GM23248 (cell line): ENCODE measurements at regions not wholly inside any gene's neighbourhood (a gene's known extent, or its start where the extent isn't known, plus 50 kb on each side); places are given as distances from the start of the nearest gene placed in this dataset.

Source experiments
- DNase-seq: peaks from one replicate; pipeline ENCODE4 v3.0.0-alpha.2; 2015
- H2AFZ ChIP-seq: fragments of 200-600 bp; sonication (generic); 2 replicates; pipeline ENCODE4 v1.6.1; 2016; ENCODE audit warnings: antibody characterized with exemption
- H3F3A ChIP-seq: fragments of 200-600 bp; sonication (generic); 2 replicates; pipeline ENCODE4 v1.6.1; 2016; ENCODE audit warnings: mild to moderate bottlenecking, antibody characterized with exemption, mixed run types; ENCODE audit not compliant: insufficient read depth
- H3K27ac ChIP-seq: fragments of 200-600 bp; sonication (generic); 2 replicates; pipeline ENCODE4 v1.5.1; 2016; ENCODE audit warnings: mild to moderate bottlenecking
- H3K27me3 ChIP-seq: fragments of 200-600 bp; sonication (generic); replicated peaks from 2 replicates; pipeline ENCODE4 v1.6.1; 2016; ENCODE audit warnings: mild to moderate bottlenecking; ENCODE audit not compliant: insufficient read depth
- H3K36me3 ChIP-seq: fragments of 200-600 bp; sonication (generic); 2 replicates; pipeline ENCODE4 v1.6.1; 2016; ENCODE audit warnings: low read depth, mild to moderate bottlenecking
- H3K4me1 ChIP-seq: fragments of 200-600 bp; sonication (generic); 2 replicates; pipeline ENCODE4 v1.6.1; 2016; ENCODE audit warnings: mild to moderate bottlenecking; ENCODE audit not compliant: insufficient read depth
- H3K4me2 ChIP-seq: fragments of 200-600 bp; sonication (generic); one replicate; pipeline ENCODE4 v1.6.1; 2016; ENCODE audit warnings: mild to moderate bottlenecking; ENCODE audit not compliant: unreplicated experiment
- H3K4me3 ChIP-seq: fragments of 200-600 bp; sonication (generic); 2 replicates; pipeline ENCODE4 v1.5.1; 2016; ENCODE audit warnings: mild to moderate bottlenecking
- H3K79me2 ChIP-seq: fragments of 200-600 bp; sonication (generic); 2 replicates; pipeline ENCODE4 v1.6.1; 2016; ENCODE audit warnings: mild to moderate bottlenecking; ENCODE audit not compliant: insufficient read depth
- H3K9ac ChIP-seq: fragments of 200-600 bp; sonication (generic); 2 replicates; pipeline ENCODE4 v1.6.1; 2016; ENCODE audit warnings: mild to moderate bottlenecking
- H3K9me2 ChIP-seq: fragments of 200-600 bp; sonication (generic); 2 replicates; pipeline ENCODE4 v1.6.1; 2016; ENCODE audit warnings: mixed run types, mild to moderate bottlenecking, moderate library complexity; ENCODE audit not compliant: insufficient read depth
- H3K9me3 ChIP-seq: fragments of 200-600 bp; sonication (generic); one replicate; pipeline ENCODE4 v1.6.1; 2017; ENCODE audit warnings: low read depth
- H4K20me1 ChIP-seq: fragments of 200-600 bp; sonication (generic); 2 replicates; pipeline ENCODE4 v1.6.0; 2016; ENCODE audit not compliant: insufficient read depth
- EZH2 ChIP-seq: fragments of 200-600 bp; sonication (generic); IDR thresholded peaks from 2 replicates; pipeline ENCODE4 v1.6.1; 2018; ENCODE audit warnings: antibody characterized with exemption, mild to moderate bottlenecking; ENCODE audit not compliant: insufficient read depth, poor library complexity, severe bottlenecking
- EZH2phosphoT487 ChIP-seq: fragments of 200-600 bp; sonication (generic); IDR thresholded peaks from 2 replicates; pipeline ENCODE4 v1.6.1; 2018; ENCODE audit warnings: antibody characterized with exemption, moderate library complexity, mild to moderate bottlenecking, low read depth; ENCODE audit not compliant: insufficient read depth
- WGBS, 2 experiments: methylation state at CpG; one replicate each; pipeline ENCODE4 v1.1.6; 2015 to 2017; ENCODE audit warnings: low lambda C conversion rate in 2 of 2, low coverage in 1 of 2; ENCODE audit errors: missing lambda C conversion rate in 2 of 2; 5-methylcytosine and 5-hydroxymethylcytosine counted together
- in situ Hi-C: fragments of 300-500 bp; cut with MboI; formaldehyde crosslinking; loops from 2 replicates; pipeline ENCODE4 v1.15.0; 2020

DNA sequence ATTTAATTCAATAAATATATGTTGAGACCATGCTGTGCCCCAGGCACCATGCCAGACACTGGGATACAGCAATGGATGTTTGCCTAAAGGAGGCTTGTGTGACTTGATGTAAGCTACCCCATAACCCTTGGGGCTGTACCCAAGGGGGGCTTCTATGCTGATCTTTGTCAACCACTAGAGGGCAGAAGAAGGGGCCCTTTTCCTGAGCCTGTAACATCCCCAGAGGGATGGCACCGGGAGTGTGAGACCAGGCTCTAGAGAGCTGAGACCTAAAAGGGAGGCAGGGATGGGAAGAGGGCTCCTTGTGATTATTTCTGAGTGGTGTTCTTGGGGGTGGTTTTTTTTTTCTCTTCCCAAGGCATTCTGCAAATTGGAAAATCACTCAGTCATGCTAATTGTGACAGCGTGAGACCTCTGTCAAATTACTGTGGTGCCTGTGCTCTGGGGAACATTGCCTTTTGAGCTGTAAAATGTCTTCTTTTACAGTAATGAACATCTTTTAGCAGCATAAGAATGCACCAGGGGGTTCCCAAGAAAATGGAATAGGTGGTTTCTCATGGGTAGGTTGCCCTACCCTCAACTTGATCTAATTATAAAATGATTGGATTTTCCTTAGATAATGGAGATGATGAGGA lies 138.7 kb upstream of the SLC24A3 start:
- Histone ChIP-seq H3K27me3 (no peaks in the 10 kb centered on the region), H3K79me2 (no peaks in the 10 kb centered on the region), H3K9me3 (no peaks in the 10 kb centered on the region), H2AFZ (no peak overlapping the region), H3K4me1 (no peaks in the 10 kb centered on the region), H3K36me3 (no peaks in the 10 kb centered on the region), H3K9me2 (no peaks in the 10 kb centered on the region), H4K20me1 (no peaks in the 10 kb centered on the region), H3K4me3 (no peak overlapping the region), H3K4me2 (no peak overlapping the region), H3K27ac (no peak overlapping the region), H3K9ac (no peak overlapping the region), H3F3A (no peaks in the 10 kb centered on the region)
- in situ Hi-C loops: no loop called here
- TF ChIP-seq EZH2 (no peak), EZH2phosphoT487 (no peak)
- WGBS, 2 experiments: 61 to 67% methylated on average over 2 of the region's 2 CpGs
- DNase-seq: no peak

DNA sequence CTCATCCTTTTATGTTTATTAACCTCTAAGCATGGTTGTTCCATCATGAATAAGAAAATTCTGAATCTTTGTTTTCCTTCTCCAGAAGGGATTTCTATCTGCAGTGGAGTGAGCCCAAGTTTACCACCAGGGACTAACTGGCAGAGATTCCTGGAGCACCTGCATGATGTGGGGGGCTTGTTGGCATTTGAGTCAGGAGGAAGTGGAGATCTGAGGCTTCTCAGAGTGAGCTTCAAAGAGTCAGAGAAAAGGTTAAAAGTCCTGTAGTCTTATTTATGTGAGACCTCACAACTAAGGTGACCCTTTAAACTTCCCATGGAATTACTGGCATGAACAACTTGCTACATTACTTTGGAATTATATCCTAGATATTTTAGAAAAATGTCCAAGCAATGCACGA lies 138.1 kb upstream of the SLC24A3 start:
- H3F3A ChIP-seq: no peaks in the 10 kb centered on the region
- no peak overlapping the region for H2AFZ ChIP-seq
- H3K9ac ChIP-seq: no peak overlapping the region
- H3K27me3 ChIP-seq: no peaks in the 10 kb centered on the region
- no peak overlapping the region for H3K4me2 ChIP-seq
- TF ChIP-seq EZH2 (no peak), EZH2phosphoT487 (no peak)
- no peak overlapping the region for H3K4me3 ChIP-seq
- WGBS, 2 experiments: 6 to 10% methylated on average over 1 of the region's 1 CpG
- H3K27ac ChIP-seq: no peak overlapping the region
- no peaks in the 10 kb centered on the region for H3K9me3 ChIP-seq
- in situ Hi-C loops: no loop called here
- no peaks in the 10 kb centered on the region for H3K4me1 ChIP-seq
- H3K79me2 ChIP-seq: no peaks in the 10 kb centered on the region
- no peaks in the 10 kb centered on the region for H4K20me1 ChIP-seq
- no peak for DNase-seq
- no peaks in the 10 kb centered on the region for H3K36me3 ChIP-seq
- no peaks in the 10 kb centered on the region for H3K9me2 ChIP-seq

DNA sequence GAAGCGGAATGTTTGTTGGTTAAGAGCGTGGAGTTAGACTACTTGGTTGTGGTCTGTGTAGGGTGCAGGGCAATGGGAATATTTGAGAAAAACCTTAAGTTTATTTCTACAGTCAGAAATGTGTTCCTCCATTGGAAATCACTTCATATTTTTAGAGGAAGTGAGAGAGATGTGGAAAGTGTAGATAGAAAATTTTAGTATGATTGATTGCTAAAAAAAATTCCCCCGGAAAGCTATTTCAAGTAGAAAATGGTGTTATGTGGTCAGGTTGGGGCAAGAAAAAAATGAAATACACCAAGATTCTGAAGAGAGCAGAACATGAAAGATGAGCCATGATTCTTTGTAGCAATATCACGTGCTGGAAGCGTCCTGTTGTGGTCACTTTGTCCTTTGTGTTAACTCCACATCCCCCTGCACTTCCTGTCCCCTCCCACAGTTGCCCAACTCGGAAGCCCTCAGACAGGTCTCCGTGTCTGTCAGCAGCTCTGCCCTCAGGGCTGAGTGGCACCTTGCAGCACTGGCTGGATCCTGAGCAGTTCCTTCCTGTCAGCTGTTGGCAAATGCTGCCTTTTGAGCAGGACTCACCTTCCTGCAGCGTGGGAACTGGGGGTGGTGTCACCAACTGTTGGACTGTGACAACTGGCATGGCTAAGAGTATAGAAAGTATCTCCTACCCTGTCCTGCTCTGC lies 137.5 kb upstream of the SLC24A3 start:
- H3K27ac ChIP-seq: no peak overlapping the region
- DNase-seq: no peak
- in situ Hi-C loops: no loop called here
- no peaks in the 10 kb centered on the region for H3F3A ChIP-seq
- H3K4me2 ChIP-seq: no peak overlapping the region
- H2AFZ ChIP-seq: no peak overlapping the region
- 39 to 42% methylated on average over 8 of the region's 8 CpGs for WGBS, 2 experiments
- no peak overlapping the region for H3K9ac ChIP-seq
- no peak overlapping the region for H3K4me3 ChIP-seq
- H3K9me3 ChIP-seq: no peaks in the 10 kb centered on the region
- H3K4me1 ChIP-seq: no peaks in the 10 kb centered on the region
- TF ChIP-seq EZH2phosphoT487 (no peak), EZH2 (no peak)
- H3K27me3 ChIP-seq: no peaks in the 10 kb centered on the region
- H3K36me3 ChIP-seq: no peaks in the 10 kb centered on the region
- H3K79me2 ChIP-seq: no peaks in the 10 kb centered on the region
- H4K20me1 ChIP-seq: no peaks in the 10 kb centered on the region
- no peaks in the 10 kb centered on the region for H3K9me2 ChIP-seq

DNA sequence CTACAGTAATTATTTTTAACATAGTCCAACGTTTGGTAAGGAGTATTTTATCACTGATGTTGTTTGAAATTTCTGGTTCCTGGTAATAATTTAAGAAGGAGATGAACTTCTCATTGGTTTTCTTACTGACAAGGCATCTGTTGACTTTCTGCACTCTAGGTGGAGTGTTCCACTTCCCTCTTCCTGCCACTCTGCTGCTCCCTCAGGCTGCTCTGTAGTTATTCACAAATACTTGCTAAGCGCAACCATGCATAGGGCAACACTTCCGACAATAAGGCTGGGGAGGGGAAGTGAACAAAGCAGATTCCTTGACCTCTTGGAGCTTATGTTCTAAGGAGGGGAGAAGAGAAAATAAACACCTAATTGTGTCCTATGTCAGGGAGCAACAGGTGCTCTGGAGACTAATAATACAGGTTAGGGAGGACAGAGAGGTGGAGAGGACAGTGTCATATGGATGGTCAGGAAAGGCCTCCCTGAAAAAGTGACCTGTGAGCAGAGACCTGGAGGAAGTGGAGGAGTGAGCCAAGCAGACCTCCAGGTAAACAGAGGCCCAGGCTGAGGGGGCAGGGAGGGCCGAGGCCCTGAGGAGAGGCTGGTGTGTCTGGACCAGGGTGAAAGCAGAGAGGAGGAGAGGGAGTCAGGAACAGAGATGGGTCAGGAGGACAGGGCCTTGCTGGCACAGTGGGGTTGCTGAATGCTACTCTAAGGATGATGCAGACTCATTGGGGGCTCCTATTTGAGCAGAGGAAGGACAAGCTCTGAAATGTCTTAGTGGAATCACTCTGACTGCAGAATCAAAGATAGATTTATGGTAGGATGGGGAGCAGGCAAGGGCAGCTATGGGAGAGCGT lies 134.8 kb upstream of the SLC24A3 start:
- Histone ChIP-seq H3K9me2 (no peaks in the 10 kb centered on the region), H3K4me1 (no peaks in the 10 kb centered on the region), H3F3A (no peaks in the 10 kb centered on the region), H2AFZ (no peak overlapping the region), H3K79me2 (no peaks in the 10 kb centered on the region), H4K20me1 (no peaks in the 10 kb centered on the region), H3K27ac (no peak overlapping the region), H3K36me3 (no peaks in the 10 kb centered on the region), H3K9me3 (no peaks in the 10 kb centered on the region), H3K4me2 (no peak overlapping the region), H3K4me3 (no peak overlapping the region), H3K9ac (no peak overlapping the region), H3K27me3 (no peaks in the 10 kb centered on the region)
- in situ Hi-C loops: no loop called here
- 34% methylated on average over 5 of the region's 5 CpGs for WGBS, 2 experiments
- TF ChIP-seq EZH2phosphoT487 (no peak), EZH2 (no peak)
- no peak for DNase-seq
